OCI-LY1 (cell line): ENCODE measurements at regions not wholly inside any gene's neighbourhood (a gene's known extent, or its start where the extent isn't known, plus 50 kb on each side); places are given as distances from the start of the nearest gene placed in this dataset.

Source experiments
- EZH2 ChIP-seq: fragments of 200-600 bp; sonication (generic), shearing (Covaris generic); IDR thresholded peaks from 2 replicates; pipeline ENCODE4 v1.8.0; 2017; ENCODE audit warnings: borderline replicate concordance, mixed run types, mild to moderate bottlenecking, antibody characterized with exemption, low read length, moderate library complexity, mixed read lengths
- TF ChIP-seq, protein P1 (sequence below): fragments of 200-600 bp; sonication (generic), shearing (Covaris generic); IDR thresholded peaks from 2 replicates; pipeline ENCODE4 v1.5.1; 2017; ENCODE audit warnings: mild to moderate bottlenecking, antibody characterized with exemption, low read length, moderate library complexity, mixed read lengths

DNA sequence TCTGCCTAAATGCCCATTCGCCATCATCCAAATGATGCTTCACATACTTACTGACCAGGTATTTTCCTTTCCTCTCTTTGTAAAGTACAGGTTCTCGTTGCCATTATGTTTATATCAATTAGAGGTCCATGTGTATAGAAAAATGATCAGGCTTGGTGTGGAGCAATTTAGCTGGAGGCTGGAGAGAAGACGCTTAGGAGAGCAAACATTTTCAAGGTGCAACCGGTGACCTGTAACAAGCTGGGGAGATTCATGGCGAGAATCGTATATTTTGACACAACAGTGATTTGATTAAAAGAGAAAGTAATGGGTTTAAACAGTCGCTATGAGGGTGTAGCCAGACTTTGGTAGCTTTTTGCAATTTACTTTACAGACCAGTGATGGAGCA is 170.9 kb upstream of the TBCA start:
- TF ChIP-seq, protein P1, sequence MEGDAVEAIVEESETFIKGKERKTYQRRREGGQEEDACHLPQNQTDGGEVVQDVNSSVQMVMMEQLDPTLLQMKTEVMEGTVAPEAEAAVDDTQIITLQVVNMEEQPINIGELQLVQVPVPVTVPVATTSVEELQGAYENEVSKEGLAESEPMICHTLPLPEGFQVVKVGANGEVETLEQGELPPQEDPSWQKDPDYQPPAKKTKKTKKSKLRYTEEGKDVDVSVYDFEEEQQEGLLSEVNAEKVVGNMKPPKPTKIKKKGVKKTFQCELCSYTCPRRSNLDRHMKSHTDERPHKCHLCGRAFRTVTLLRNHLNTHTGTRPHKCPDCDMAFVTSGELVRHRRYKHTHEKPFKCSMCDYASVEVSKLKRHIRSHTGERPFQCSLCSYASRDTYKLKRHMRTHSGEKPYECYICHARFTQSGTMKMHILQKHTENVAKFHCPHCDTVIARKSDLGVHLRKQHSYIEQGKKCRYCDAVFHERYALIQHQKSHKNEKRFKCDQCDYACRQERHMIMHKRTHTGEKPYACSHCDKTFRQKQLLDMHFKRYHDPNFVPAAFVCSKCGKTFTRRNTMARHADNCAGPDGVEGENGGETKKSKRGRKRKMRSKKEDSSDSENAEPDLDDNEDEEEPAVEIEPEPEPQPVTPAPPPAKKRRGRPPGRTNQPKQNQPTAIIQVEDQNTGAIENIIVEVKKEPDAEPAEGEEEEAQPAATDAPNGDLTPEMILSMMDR, result no peak
- TF ChIP-seq EZH2, result no peak
